K562 (cell line): ENCODE measurements at regions not wholly inside any gene's neighbourhood (a gene's known extent, or its start where the extent isn't known, plus 50 kb on each side); places are given as distances from the start of the nearest gene placed in this dataset.

Source experiments
- BRD4 ChIP-seq: fragments of 200-600 bp; sonication (generic); IDR thresholded peaks from 2 replicates; pipeline ENCODE4 v1.6.1; 2017; ENCODE audit warnings: inconsistent platforms
- CSDE1 ChIP-seq, 2 experiments: fragments of 450-650 bp; IDR thresholded peaks; 2 replicates each; pipeline ENCODE4 v1.6.1; 2016; ENCODE audit warnings: mild to moderate bottlenecking in 1 of 2
- EHMT2 ChIP-seq: fragments of 450-650 bp; IDR thresholded peaks from 2 replicates; pipeline ENCODE4 v1.6.1; 2018; ENCODE audit warnings: antibody characterized with exemption
- GATAD2A ChIP-seq: fragments of 450-650 bp; IDR thresholded peaks from 2 replicates; pipeline ENCODE4 v1.6.1; 2017
- HCFC1 ChIP-seq: IDR thresholded peaks from 2 replicates; pipeline ENCODE4 v1.6.1; 2012; ENCODE audit warnings: low read depth, low read length, improper control_type of control experiment
- HDAC8 ChIP-seq: fragments of 450-650 bp; IDR thresholded peaks from 2 replicates; pipeline ENCODE4 v1.6.1; 2016; ENCODE audit warnings: mild to moderate bottlenecking, missing genetic modification characterization, moderate library complexity, missing compliant biosample characterization
- HMG20A ChIP-seq: fragments of 450-650 bp; formaldehyde crosslinking; conservative IDR thresholded peaks from 2 replicates; pipeline ENCODE4 v1.4.0; 2020; ENCODE audit warnings: mild to moderate bottlenecking, mixed read lengths
- HNRNPUL1 ChIP-seq: fragments of 200-400 bp; formaldehyde crosslinking; IDR thresholded peaks from 2 replicates; pipeline ENCODE4 v1.6.1; 2017; ENCODE audit warnings: low read length
- KLF16 ChIP-seq: IDR thresholded peaks from 2 replicates; pipeline ENCODE4 v1.6.1; 2016; ENCODE audit warnings: antibody characterized with exemption
- L3MBTL2 ChIP-seq: fragments of 450-650 bp; IDR thresholded peaks from 2 replicates; pipeline ENCODE4 v1.6.1; 2016; ENCODE audit warnings: mild to moderate bottlenecking, moderate library complexity
- MAFK ChIP-seq: IDR thresholded peaks from 2 replicates; pipeline ENCODE4 v1.6.1; 2011; ENCODE audit warnings: low read length, improper control_type of control experiment
- MNT ChIP-seq, 2 experiments: fragments of 450-650 bp; conservative IDR thresholded peaks; 2 replicates each; pipeline ENCODE4 v1.6.1; 2017; ENCODE audit warnings: mild to moderate bottlenecking in 2 of 2, moderate library complexity in 2 of 2
- MYC ChIP-seq, 2 experiments: fragments of 250-450 bp in 1 of 2; sonication (Bioruptor Pico) in 1 of 2; IDR thresholded peaks; 2 replicates each; pipeline versions ENCODE4 v1.5.1 to v1.6.1; 2012 to 2021; ENCODE audit warnings: low read depth in 2 of 2, borderline replicate concordance in 1 of 2, improper control_type of control experiment in 1 of 2, low read length in 1 of 2, mild to moderate bottlenecking in 1 of 2, moderate library complexity in 1 of 2
- NEUROD1 ChIP-seq: fragments of 150-350 bp; IDR thresholded peaks from 2 replicates; pipeline ENCODE4 v1.6.1; 2014; ENCODE audit warnings: borderline replicate concordance, low read length, low read depth; ENCODE audit not compliant: partially characterized antibody
- SETDB1 ChIP-seq: IDR thresholded peaks from one replicate; pipeline ENCODE4 v1.6.1; 2012; ENCODE audit warnings: low read length, control low read depth, inconsistent platforms
- SRSF3 ChIP-seq: fragments of 200-400 bp; formaldehyde crosslinking; IDR thresholded peaks from 2 replicates; pipeline ENCODE4 v1.6.1; 2016; ENCODE audit warnings: mild to moderate bottlenecking, low read length, moderate library complexity; ENCODE audit not compliant: insufficient read depth
- TOE1 ChIP-seq, 2 experiments: fragments of 450-650 bp in 1 of 2; sonication (generic) in 1 of 2; formaldehyde crosslinking in 1 of 2; IDR thresholded peaks; 2 replicates each; pipeline versions ENCODE4 v1.7.1 to v1.8.0; 2016 to 2022; ENCODE audit warnings: borderline replicate concordance in 2 of 2, mild to moderate bottlenecking in 2 of 2, antibody characterized with exemption in 1 of 2, inconsistent platforms in 1 of 2, low read depth in 1 of 2, missing genetic modification reagents in 1 of 2, moderate library complexity in 1 of 2
- TRIM24 ChIP-seq, 2 experiments: fragments of 450-650 bp; IDR thresholded peaks; 2 replicates each; pipeline ENCODE4 v1.6.1; 2016
- U2AF2 ChIP-seq: fragments of 200-400 bp; formaldehyde crosslinking; optimal IDR thresholded peaks from 2 replicates; pipeline ENCODE3; 2017; ENCODE audit warnings: low read depth, mild to moderate bottlenecking, low read length
- ZC3H11A ChIP-seq: IDR thresholded peaks from 2 replicates; pipeline ENCODE4 v1.6.1; 2012; ENCODE audit warnings: low read depth, low read length, improper control_type of control experiment
- ZNF184 ChIP-seq: sonication (generic); formaldehyde crosslinking; IDR thresholded peaks from 2 replicates; pipeline ENCODE4 v1.5.0; 2020; ENCODE audit warnings: missing genetic modification reagents
- ZNF280A ChIP-seq: fragments of 450-650 bp; IDR thresholded peaks from 2 replicates; pipeline ENCODE4 v1.6.1; 2018; ENCODE audit warnings: mild to moderate bottlenecking, low read depth; ENCODE audit not compliant: partially characterized antibody
- ZNF561 ChIP-seq: fragments of 450-650 bp; formaldehyde crosslinking; conservative IDR thresholded peaks from 2 replicates; pipeline ENCODE4 v1.4.0; 2020; ENCODE audit warnings: mild to moderate bottlenecking, moderate library complexity
- ZZZ3 ChIP-seq: fragments of 450-650 bp; IDR thresholded peaks from 2 replicates; pipeline ENCODE4 v1.6.1; 2016; ENCODE audit warnings: antibody characterized with exemption, mild to moderate bottlenecking, moderate library complexity
- TF ChIP-seq, protein P1 (sequence below): fragments of 450-650 bp; IDR thresholded peaks from 2 replicates; pipeline ENCODE4 v1.6.1; 2017; ENCODE audit warnings: antibody characterized with exemption

DNA sequence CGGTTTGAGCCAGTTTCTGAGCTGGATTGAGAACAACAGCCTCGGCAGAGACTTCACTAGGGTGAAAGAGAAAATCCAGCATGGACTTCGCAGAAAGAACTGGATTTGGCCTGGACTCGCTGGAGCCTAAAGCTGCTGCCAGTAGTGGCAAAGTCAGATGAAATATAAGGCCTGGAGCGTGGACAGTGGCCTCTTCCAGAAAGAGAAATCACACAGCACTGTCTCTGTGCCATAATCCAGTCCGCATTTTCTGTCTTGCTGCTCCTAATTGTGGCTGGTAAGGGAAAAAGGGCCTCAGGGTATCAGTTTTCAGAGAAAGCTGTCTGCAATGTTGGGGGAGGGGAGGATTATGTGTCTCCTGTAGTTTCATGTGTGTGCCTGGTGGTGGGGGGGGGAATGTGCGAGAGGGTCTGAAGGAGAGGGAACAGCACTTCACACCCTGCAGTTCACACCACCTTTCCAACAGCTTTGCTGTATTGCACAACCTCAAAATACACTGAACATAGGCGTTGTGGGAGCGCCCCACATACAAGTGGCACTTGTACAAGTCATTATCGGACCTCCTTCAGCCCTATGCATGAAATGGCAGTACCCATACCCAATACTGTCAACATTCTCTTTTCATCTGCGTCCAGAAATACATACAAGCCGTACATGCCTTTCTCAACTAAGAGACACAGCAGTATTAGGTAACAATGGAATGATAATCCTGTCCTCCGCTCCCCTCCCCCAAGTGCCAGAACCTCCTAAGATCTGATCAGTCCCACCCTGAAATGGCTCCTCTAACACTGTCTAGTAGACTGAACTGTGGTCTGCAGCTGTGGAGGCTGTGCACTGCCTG, 107.5 kb upstream of the ATF7IP start (continued):
- TF ChIP-seq ZC3H11A (0 out of 2 replicates have a peak, but pooled peaks have one; percentile 30), MYC (IDR thresholded peaks at IDR 0.05; ENCODE audit: low read depth, low read length) (no peak; the same call in 1 of the 2 replicates), MYC (CRISPR knock-in tag; IDR thresholded peaks at IDR 0.05; ENCODE audit: borderline replicate concordance, low read depth) (no peak), HNRNPUL1 (no peak), ZNF561 (CRISPR knock-in tag) (no peak), MNT (conservative IDR thresholded peaks at IDR 0.05) (peak; percentile 51 to 74), HDAC8 (tag) (no peak), TOE1 (IDR thresholded peaks at IDR 0.05; ENCODE audit: borderline replicate concordance) (peak; percentile 99), TOE1 (CRISPR knock-in tag; IDR thresholded peaks at IDR 0.05; ENCODE audit: borderline replicate concordance, low read depth) (no peak), SRSF3 (no peak), HCFC1 (no peak; the same call in 1 of the 2 replicates), KLF16 (peak; percentile 100), SETDB1 (no peak), ZNF184 (CRISPR knock-in tag) (no peak), EHMT2 (no peak), ZZZ3 (no peak), BRD4 (no peak; the same call in 1 of the 2 replicates), CSDE1 (IDR thresholded peaks at IDR 0.05) (peak in 1 of 2 experiments; percentile 62; a peak in 1 of 4 replicates), TRIM24 (IDR thresholded peaks at IDR 0.05) (peak; percentile 79 to 97), ZNF280A (no peak), GATAD2A (peak; percentile 53; the same call in 1 of the 2 replicates), HMG20A (CRISPR knock-in tag) (no peak), L3MBTL2 (peak; percentile 72), NEUROD1 (peak; percentile 100), U2AF2 (no peak), MAFK (peak; percentile 49)
- TF ChIP-seq, protein P1, sequence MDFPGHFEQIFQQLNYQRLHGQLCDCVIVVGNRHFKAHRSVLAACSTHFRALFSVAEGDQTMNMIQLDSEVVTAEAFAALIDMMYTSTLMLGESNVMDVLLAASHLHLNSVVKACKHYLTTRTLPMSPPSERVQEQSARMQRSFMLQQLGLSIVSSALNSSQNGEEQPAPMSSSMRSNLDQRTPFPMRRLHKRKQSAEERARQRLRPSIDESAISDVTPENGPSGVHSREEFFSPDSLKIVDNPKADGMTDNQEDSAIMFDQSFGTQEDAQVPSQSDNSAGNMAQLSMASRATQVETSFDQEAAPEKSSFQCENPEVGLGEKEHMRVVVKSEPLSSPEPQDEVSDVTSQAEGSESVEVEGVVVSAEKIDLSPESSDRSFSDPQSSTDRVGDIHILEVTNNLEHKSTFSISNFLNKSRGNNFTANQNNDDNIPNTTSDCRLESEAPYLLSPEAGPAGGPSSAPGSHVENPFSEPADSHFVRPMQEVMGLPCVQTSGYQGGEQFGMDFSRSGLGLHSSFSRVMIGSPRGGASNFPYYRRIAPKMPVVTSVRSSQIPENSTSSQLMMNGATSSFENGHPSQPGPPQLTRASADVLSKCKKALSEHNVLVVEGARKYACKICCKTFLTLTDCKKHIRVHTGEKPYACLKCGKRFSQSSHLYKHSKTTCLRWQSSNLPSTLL: no peak
